A673 (cell line): ENCODE measurements at regions not wholly inside any gene's neighbourhood (a gene's known extent, or its start where the extent isn't known, plus 50 kb on each side); places are given as distances from the start of the nearest gene placed in this dataset.

ENCODE experiments used
- CTCF ChIP-seq: fragments of 300-800, 200-600 bp; sonication (generic); conservative IDR thresholded peaks from 2 replicates; pipeline ENCODE4 v1.5.1; 2017; ENCODE audit warnings: low read depth, mild to moderate bottlenecking, antibody characterized with exemption, low read length, moderate library complexity, mixed read lengths
- EZH2 ChIP-seq: fragments of 200-600 bp; sonication (generic); IDR thresholded peaks from 2 replicates; pipeline ENCODE4 v1.6.1; 2017; ENCODE audit warnings: borderline replicate concordance, low read depth, mild to moderate bottlenecking, mixed read lengths, antibody characterized with exemption, low read length; ENCODE audit not compliant: poor library complexity, severe bottlenecking

GRCh38 chr5:27341342-27341741 lies 303.0 kb upstream of the CDH9 start:
- TF ChIP-seq CTCF (no peak), EZH2 (no peak)
